ENCODE measurements at regions not wholly inside any gene's neighbourhood (a gene's known extent, or its start where the extent isn't known, plus 50 kb on each side); places are given as distances from the start of the nearest gene placed in this dataset.
"Not testable (repeated sequence)": the region's sequence is repeated elsewhere in the genome, so short reads cannot be mapped to it uniquely, and the experiment has no call there.

GRCh38 chr4:177193024-177193715, 116.5 kb upstream of the NEIL3 start:
- H3K4me1 Mint-ChIP-seq; H3K36me3 Mint-ChIP-seq; H3K27ac ChIP-seq (ENCODE audit: low read depth, low read length); H3K9me3 Mint-ChIP-seq; CTCF ChIA-PET (ENCODE audit: partially characterized antibody); POLR2A ChIA-PET (ENCODE audit: partially characterized antibody); H3K9me3 ChIP-seq (ENCODE audit: control insufficient read depth in 1 of 2, low read length in 2 of 2); H3K4me3 ChIP-seq (ENCODE audit: low read length in 2 of 2); H3K27me3 ChIP-seq (ENCODE audit: insufficient read depth, low read length); DNase-seq; H3K27me3 Mint-ChIP-seq; H3K36me3 ChIP-seq (ENCODE audit: insufficient read depth, low read length); H3K4me1 ChIP-seq (ENCODE audit: insufficient read depth, low read length); H3K27ac Mint-ChIP-seq; intact Hi-C loops (cut with micrococcal nuclease); H3K4me3 Mint-ChIP-seq: not testable (repeated sequence)

GRCh38 chr4:177194906-177195305, 114.8 kb upstream of the NEIL3 start:
- Histone ChIP-seq H3K4me1 (ENCODE audit: insufficient read depth, low read length) (no peaks in the 10 kb centered on the region), H3K9me3 (ENCODE audit: control insufficient read depth in 1 of 2, low read length in 2 of 2) (no peaks in the 10 kb centered on the region), H3K36me3 (ENCODE audit: insufficient read depth, low read length) (no peaks in the 10 kb centered on the region), H3K27me3 (ENCODE audit: insufficient read depth, low read length) (no peaks in the 10 kb centered on the region), H3K4me3 (ENCODE audit: low read length in 2 of 2) (no peak overlapping the region), H3K27ac (ENCODE audit: low read depth, low read length) (no peak overlapping the region)
- no peak overlapping the region for H3K4me3 Mint-ChIP-seq
- intact Hi-C loops (cut with micrococcal nuclease): no loop called here
- H3K27ac Mint-ChIP-seq: no peak overlapping the region
- ChIA-PET CTCF (ENCODE audit: partially characterized antibody) (no interaction called here), POLR2A (ENCODE audit: partially characterized antibody) (no interaction called here)
- H3K36me3 Mint-ChIP-seq: no peaks in the 10 kb centered on the region
- H3K9me3 Mint-ChIP-seq: peaks cover 0 to 4% (median 0%) of the 10 kb centered on the region in 8 donors
- H3K27me3 Mint-ChIP-seq: no peaks in the 10 kb centered on the region
- H3K4me1 Mint-ChIP-seq: no peaks in the 10 kb centered on the region
- no peak for DNase-seq

- no peak overlapping the region for H3K27ac Mint-ChIP-seq
- peaks cover 0 to 4% (median 0%) of the 10 kb centered on the region in 8 donors for H3K9me3 Mint-ChIP-seq
- intact Hi-C loops (cut with micrococcal nuclease): no loop called here
- no peaks in the 10 kb centered on the region for H3K4me1 Mint-ChIP-seq
- Histone ChIP-seq H3K27me3 (ENCODE audit: insufficient read depth, low read length) (no peaks in the 10 kb centered on the region), H3K36me3 (ENCODE audit: insufficient read depth, low read length) (no peaks in the 10 kb centered on the region), H3K4me1 (ENCODE audit: insufficient read depth, low read length) (no peaks in the 10 kb centered on the region), H3K9me3 (ENCODE audit: control insufficient read depth in 1 of 2, low read length in 2 of 2) (no peaks in the 10 kb centered on the region), H3K4me3 (ENCODE audit: low read length in 2 of 2) (no peak overlapping the region), H3K27ac (ENCODE audit: low read depth, low read length) (no peak overlapping the region)
- CTCF ChIA-PET (ENCODE audit: partially characterized antibody): no interaction called here
- POLR2A ChIA-PET (ENCODE audit: partially characterized antibody): no interaction called here
- no peaks in the 10 kb centered on the region for H3K36me3 Mint-ChIP-seq
- no peak for DNase-seq
- no peak overlapping the region for H3K4me3 Mint-ChIP-seq
- H3K27me3 Mint-ChIP-seq: no peaks in the 10 kb centered on the region
Observed at GRCh38 chr4:177196615-177197014, 113.1 kb upstream of the NEIL3 start.

GRCh38 chr4:177201614-177202013, 108.1 kb upstream of the NEIL3 start:
- no peak for DNase-seq
- Mint-ChIP-seq H3K4me1 (no peaks in the 10 kb centered on the region), H3K27ac (no peak overlapping the region), H3K36me3 (no peaks in the 10 kb centered on the region), H3K27me3 (peaks cover 0 to 4% of the 10 kb centered on the region in 2 donors), H3K9me3 (peaks cover 0 to 13% (median 7%) of the 10 kb centered on the region in 8 donors), H3K4me3 (no peak overlapping the region)
- Histone ChIP-seq H3K36me3 (ENCODE audit: insufficient read depth, low read length) (no peaks in the 10 kb centered on the region), H3K4me3 (ENCODE audit: low read length in 2 of 2) (no peak overlapping the region), H3K9me3 (ENCODE audit: control insufficient read depth in 1 of 2, low read length in 2 of 2) (no peaks in the 10 kb centered on the region), H3K27ac (ENCODE audit: low read depth, low read length) (no peak overlapping the region), H3K4me1 (ENCODE audit: insufficient read depth, low read length) (no peaks in the 10 kb centered on the region), H3K27me3 (ENCODE audit: insufficient read depth, low read length) (no peaks in the 10 kb centered on the region)
- ChIA-PET CTCF (ENCODE audit: partially characterized antibody) (no interaction called here), POLR2A (ENCODE audit: partially characterized antibody) (no interaction called here)
- intact Hi-C loops (cut with micrococcal nuclease): no loop called here

- H3K9me3 Mint-ChIP-seq: peaks cover 0 to 13% (median 7%) of the 10 kb centered on the region in 8 donors
- Histone ChIP-seq H3K27ac (ENCODE audit: low read depth, low read length) (no peak overlapping the region), H3K36me3 (ENCODE audit: insufficient read depth, low read length) (no peaks in the 10 kb centered on the region), H3K4me3 (ENCODE audit: low read length in 2 of 2) (no peak overlapping the region), H3K9me3 (ENCODE audit: control insufficient read depth in 1 of 2, low read length in 2 of 2) (no peaks in the 10 kb centered on the region), H3K27me3 (ENCODE audit: insufficient read depth, low read length) (no peaks in the 10 kb centered on the region), H3K4me1 (ENCODE audit: insufficient read depth, low read length) (no peaks in the 10 kb centered on the region)
- H3K4me3 Mint-ChIP-seq: no peak overlapping the region
- no peak for DNase-seq
- peaks cover 0 to 7% of the 10 kb centered on the region in 2 donors for H3K27me3 Mint-ChIP-seq
- no peaks in the 10 kb centered on the region for H3K36me3 Mint-ChIP-seq
- POLR2A ChIA-PET (ENCODE audit: partially characterized antibody): no interaction called here
- intact Hi-C loops (cut with micrococcal nuclease): no loop called here
- CTCF ChIA-PET (ENCODE audit: partially characterized antibody): no interaction called here
- no peaks in the 10 kb centered on the region for H3K4me1 Mint-ChIP-seq
- no peak overlapping the region for H3K27ac Mint-ChIP-seq
Observed at GRCh38 chr4:177204126-177204525, 105.5 kb upstream of the NEIL3 start.

- no peaks in the 10 kb centered on the region for H3K27me3 ChIP-seq (ENCODE audit: insufficient read depth, low read length)
- peaks cover 4 to 12% of the 10 kb centered on the region in 2 donors for H3K27me3 Mint-ChIP-seq
- no peaks in the 10 kb centered on the region for H3K9me3 ChIP-seq (ENCODE audit: control insufficient read depth in 1 of 2, low read length in 2 of 2)
- no peak for DNase-seq
- no peaks in the 10 kb centered on the region for H3K9me3 Mint-ChIP-seq
- H3K4me1 Mint-ChIP-seq: no peaks in the 10 kb centered on the region
- H3K27ac Mint-ChIP-seq: no peak overlapping the region
- H3K4me3 Mint-ChIP-seq: no peak overlapping the region
- intact Hi-C loops (cut with micrococcal nuclease): no loop called here
- H3K36me3 Mint-ChIP-seq: no peaks in the 10 kb centered on the region
- no peaks in the 10 kb centered on the region for H3K36me3 ChIP-seq (ENCODE audit: insufficient read depth, low read length)
- no peaks in the 10 kb centered on the region for H3K4me1 ChIP-seq (ENCODE audit: insufficient read depth, low read length)
- CTCF ChIA-PET (ENCODE audit: partially characterized antibody): no interaction called here
- POLR2A ChIA-PET (ENCODE audit: partially characterized antibody): no interaction called here
- H3K27ac ChIP-seq (ENCODE audit: low read depth, low read length): no peak overlapping the region
- no peak overlapping the region for H3K4me3 ChIP-seq (ENCODE audit: low read length in 2 of 2)
Observed at GRCh38 chr4:177214935-177215334, 94.7 kb upstream of the NEIL3 start.

- DNase-seq: no peak
- Histone ChIP-seq H3K36me3 (ENCODE audit: insufficient read depth, low read length) (no peaks in the 10 kb centered on the region), H3K27ac (ENCODE audit: low read depth, low read length) (no peak overlapping the region), H3K27me3 (ENCODE audit: insufficient read depth, low read length) (no peaks in the 10 kb centered on the region), H3K9me3 (ENCODE audit: control insufficient read depth in 1 of 2, low read length in 2 of 2) (no peaks in the 10 kb centered on the region), H3K4me3 (ENCODE audit: low read length in 2 of 2) (no peak overlapping the region), H3K4me1 (ENCODE audit: insufficient read depth, low read length) (no peaks in the 10 kb centered on the region)
- peaks cover 5 to 10% of the 10 kb centered on the region in 2 donors for H3K27me3 Mint-ChIP-seq
- no peaks in the 10 kb centered on the region for H3K9me3 Mint-ChIP-seq
- no peaks in the 10 kb centered on the region for H3K4me1 Mint-ChIP-seq
- no peaks in the 10 kb centered on the region for H3K36me3 Mint-ChIP-seq
- H3K4me3 Mint-ChIP-seq: no peak overlapping the region
- H3K27ac Mint-ChIP-seq: no peak overlapping the region
- ChIA-PET POLR2A (ENCODE audit: partially characterized antibody) (no interaction called here), CTCF (ENCODE audit: partially characterized antibody) (no interaction called here)
- intact Hi-C loops (cut with micrococcal nuclease): no loop called here
Observed at GRCh38 chr4:177220376-177220775, 89.3 kb upstream of the NEIL3 start.

GRCh38 chr4:177222781-177223180, 86.9 kb upstream of the NEIL3 start:
- intact Hi-C loops (cut with micrococcal nuclease): no loop called here
- H3K27me3 Mint-ChIP-seq: peaks cover 5 to 8% of the 10 kb centered on the region in 2 donors
- no peaks in the 10 kb centered on the region for H3K4me1 ChIP-seq (ENCODE audit: insufficient read depth, low read length)
- no peaks in the 10 kb centered on the region for H3K36me3 ChIP-seq (ENCODE audit: insufficient read depth, low read length)
- no peaks in the 10 kb centered on the region for H3K36me3 Mint-ChIP-seq
- H3K27ac ChIP-seq (ENCODE audit: low read depth, low read length): no peak overlapping the region
- H3K4me1 Mint-ChIP-seq: no peaks in the 10 kb centered on the region
- no peaks in the 10 kb centered on the region for H3K9me3 ChIP-seq (ENCODE audit: control insufficient read depth in 1 of 2, low read length in 2 of 2)
- CTCF ChIA-PET (ENCODE audit: partially characterized antibody): no interaction called here
- no peaks in the 10 kb centered on the region for H3K27me3 ChIP-seq (ENCODE audit: insufficient read depth, low read length)
- H3K4me3 Mint-ChIP-seq: no peak overlapping the region
- DNase-seq: no peak
- POLR2A ChIA-PET (ENCODE audit: partially characterized antibody): no interaction called here
- H3K27ac Mint-ChIP-seq: no peak overlapping the region
- H3K4me3 ChIP-seq (ENCODE audit: low read length in 2 of 2): no peak overlapping the region
- H3K9me3 Mint-ChIP-seq: no peaks in the 10 kb centered on the region
